Panc1 (cell line): ENCODE measurements at regions not wholly inside any gene's neighbourhood (a gene's known extent, or its start where the extent isn't known, plus 50 kb on each side); places are given as distances from the start of the nearest gene placed in this dataset.

Source experiments
- ATAC-seq: fragments of 200-7000 bp; cut with Tn5 transposase; 2 replicates; pipeline ENCODE4 v1.9.1; 2020; ENCODE audit warnings: mild to moderate bottlenecking, moderate library complexity
- BruUV-seq: library from RNA; stranded (reverse); fragments of 400-500 nt; replicated peaks from 2 replicates; lab custom pipeline; 2021; lab: Mats Ljungman, UMichigan
- CTCF ChIA-PET: fragments of 300-600 bp; sonication (Branson Sonifier 250); formaldehyde crosslinking; loops from one replicate; lab custom pipeline; 2022; ENCODE audit warnings: antibody characterized with exemption; lab: Charles Lee
- POLR2A ChIA-PET: fragments of 300-600 bp; sonication (Branson Sonifier 250); formaldehyde crosslinking; loops from one replicate; lab custom pipeline; 2022; ENCODE audit warnings: antibody characterized with exemption; lab: Charles Lee
- DNase-seq: peaks from one replicate; pipeline ENCODE4 v3.0.0-alpha.2; 2010; ENCODE audit warnings: low read depth, low spot score
- H3K27ac ChIP-seq: 2 replicates; pipeline ENCODE4 v1.5.1; 2011; ENCODE audit warnings: mild to moderate bottlenecking, low read length, inconsistent platforms
- H3K27me3 ChIP-seq: fragments of 200-500 bp; sonication (Bioruptor generic); 2 replicates; pipeline ENCODE4 v1.6.0; 2014; ENCODE audit warnings: low read length, inconsistent platforms; ENCODE audit not compliant: control insufficient read depth, insufficient read depth
- H3K36me3 ChIP-seq: fragments of 200-500 bp; sonication (Bioruptor generic); 2 replicates; pipeline ENCODE4 v1.5.1; 2014; ENCODE audit warnings: inconsistent platforms, mild to moderate bottlenecking, low read length, moderate library complexity; ENCODE audit not compliant: control insufficient read depth, insufficient read depth
- H3K4me1 ChIP-seq: 2 replicates; pipeline ENCODE4 v1.5.1; 2011; ENCODE audit warnings: inconsistent platforms, mild to moderate bottlenecking, low read length, moderate library complexity; ENCODE audit not compliant: control insufficient read depth, insufficient read depth
- H3K4me3 ChIP-seq, 2 experiments: 2 replicates each; pipeline ENCODE4 v1.5.1; 2011 to 2012; ENCODE audit warnings: low read depth in 2 of 2, low read length in 2 of 2, mild to moderate bottlenecking in 2 of 2, inconsistent platforms in 1 of 2, moderate library complexity in 1 of 2
- H3K9me3 ChIP-seq: fragments of 200-500 bp; sonication (Bioruptor generic); 2 replicates; pipeline ENCODE4 v1.5.1; 2014; ENCODE audit warnings: low read depth, mild to moderate bottlenecking, inconsistent platforms, low read length, moderate library complexity; ENCODE audit not compliant: control insufficient read depth, insufficient read depth
- CTCF ChIP-seq: fragments of 450-650 bp; IDR thresholded peaks from 2 replicates; pipeline ENCODE4 v1.5.1; 2017; ENCODE audit warnings: mild to moderate bottlenecking
- POLR2AphosphoS5 ChIP-seq: IDR thresholded peaks from 2 replicates; pipeline ENCODE4 v1.6.1; 2012; ENCODE audit warnings: mild to moderate bottlenecking, low read depth, low read length, moderate library complexity
- REST ChIP-seq, 2 experiments: IDR thresholded peaks; 2 replicates each; pipeline ENCODE4 v1.6.1; 2011 to 2012; ENCODE audit warnings: low read depth in 2 of 2, control low read depth in 1 of 2, low read length in 1 of 2, mild to moderate bottlenecking in 1 of 2, moderate library complexity in 1 of 2; ENCODE audit not compliant: insufficient read depth in 1 of 2
- SIN3A ChIP-seq: IDR thresholded peaks from 2 replicates; pipeline ENCODE4 v1.6.1; 2012; ENCODE audit warnings: low read depth, mild to moderate bottlenecking, low read length, moderate library complexity, borderline replicate concordance; ENCODE audit not compliant: insufficient read depth
- TCF7L2 ChIP-seq: IDR thresholded peaks from 2 replicates; pipeline ENCODE4 v1.6.1; 2011; ENCODE audit warnings: mild to moderate bottlenecking, low read depth, low read length, inconsistent platforms
- in situ Hi-C: cut with HindIII; loops from 2 replicates; pipeline ENCODE4 v1.10.0; 2016; ENCODE audit warnings: low sequenced_read_pairs, low pct_unique_long_range_greater_than_20kb
- intact Hi-C: fragments of 100-400 bp; cut with micrococcal nuclease; formaldehyde crosslinking; loops from one replicate; pipeline ENCODE4 v1.10.0; 2022; ENCODE audit not compliant: unreplicated experiment

- H3K4me3 ChIP-seq: no peak overlapping the region
- in situ Hi-C loops: no loop called here
- no peaks in the 10 kb centered on the region for H3K27me3 ChIP-seq
- no peak overlapping the region for H3K27ac ChIP-seq
- intact Hi-C loops: no loop called here
- H3K36me3 ChIP-seq: no peaks in the 10 kb centered on the region
- CTCF ChIA-PET: no interaction called here
- TF ChIP-seq SIN3A (no peak), TCF7L2 (no peak), REST (IDR thresholded peaks at IDR 0.05; ENCODE audit: insufficient read depth in 1 of 2, low read depth in 2 of 2, low read length in 1 of 2) (no peak), CTCF (no peak), POLR2AphosphoS5 (no peak)
- POLR2A ChIA-PET: no interaction called here
- ATAC-seq: no peak
- H3K9me3 ChIP-seq: no peaks in the 10 kb centered on the region
- no peaks in the 10 kb centered on the region for H3K4me1 ChIP-seq
- no peak for DNase-seq
- BruUV-seq: no TSS peak
Measured at GRCh38 chr13:64912141-64912540, 2318.0 kb downstream of the PCDH9 start.

GRCh38 chr13:64910096-64910495, 2320.0 kb downstream of the PCDH9 start:
- TF ChIP-seq SIN3A (no peak), POLR2AphosphoS5 (no peak), CTCF (no peak), REST (IDR thresholded peaks at IDR 0.05; ENCODE audit: insufficient read depth in 1 of 2, low read depth in 2 of 2, low read length in 1 of 2) (no peak), TCF7L2 (no peak)
- intact Hi-C loops (no loop called here), in situ Hi-C loops (no loop called here)
- POLR2A ChIA-PET: no interaction called here
- H3K27me3 ChIP-seq: no peaks in the 10 kb centered on the region
- no TSS peak for BruUV-seq
- H3K4me1 ChIP-seq: no peaks in the 10 kb centered on the region
- no peaks in the 10 kb centered on the region for H3K36me3 ChIP-seq
- DNase-seq (no peak), ATAC-seq (no peak)
- H3K9me3 ChIP-seq: no peaks in the 10 kb centered on the region
- H3K4me3 ChIP-seq: no peak overlapping the region
- CTCF ChIA-PET: no interaction called here
- H3K27ac ChIP-seq: no peak overlapping the region
